ENCODE measurements at regions not wholly inside any gene's neighbourhood (a gene's known extent, or its start where the extent isn't known, plus 50 kb on each side); places are given as distances from the start of the nearest gene placed in this dataset.
A peak's percentile ranks its signal among the peaks of the same experiment; 100 is the strongest.
"Not testable (repeated sequence)": the region's sequence is repeated elsewhere in the genome, so short reads cannot be mapped to it uniquely, and the experiment has no call there.

DNA sequence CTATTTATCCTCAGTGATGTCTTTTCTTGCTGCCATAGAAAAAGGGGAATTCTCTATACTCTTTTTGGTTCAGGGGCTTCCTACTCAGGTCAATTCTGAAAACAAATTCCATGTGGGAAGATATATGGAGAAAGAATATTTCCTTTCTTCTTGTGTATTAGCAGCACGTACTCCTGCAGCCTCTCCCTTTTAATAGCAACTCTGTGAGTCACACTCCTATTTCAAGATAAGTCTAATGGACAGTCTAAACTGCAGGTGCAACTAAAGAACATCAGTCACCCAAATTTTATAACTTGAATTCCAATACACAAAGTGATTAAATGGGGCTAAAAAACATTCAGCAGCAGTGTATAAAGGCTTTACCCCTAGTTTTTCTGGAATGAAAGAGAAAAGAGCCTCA lies 942.2 kb downstream of the CNTNAP5 start:
- Histone ChIP-seq H3K36me3 (ENCODE audit: control insufficient read depth, insufficient read depth, low read length, severe bottlenecking) (no peaks in the 10 kb centered on the region), H3K27me3 (replicated peaks; ENCODE audit: control insufficient read depth, insufficient read depth, low read length) (peaks cover 4% of the 10 kb centered on the region), H3K9ac (ENCODE audit: low read length) (no peak overlapping the region), H3K4me3 (ENCODE audit: low read length) (no peak overlapping the region), H3K4me1 (ENCODE audit: control insufficient read depth, insufficient read depth, low read length) (no peaks in the 10 kb centered on the region), H3K9me3 (ENCODE audit: control insufficient read depth, low read length) (no peaks in the 10 kb centered on the region)
- DNase-seq (ENCODE audit: low read depth): no peak

DNA sequence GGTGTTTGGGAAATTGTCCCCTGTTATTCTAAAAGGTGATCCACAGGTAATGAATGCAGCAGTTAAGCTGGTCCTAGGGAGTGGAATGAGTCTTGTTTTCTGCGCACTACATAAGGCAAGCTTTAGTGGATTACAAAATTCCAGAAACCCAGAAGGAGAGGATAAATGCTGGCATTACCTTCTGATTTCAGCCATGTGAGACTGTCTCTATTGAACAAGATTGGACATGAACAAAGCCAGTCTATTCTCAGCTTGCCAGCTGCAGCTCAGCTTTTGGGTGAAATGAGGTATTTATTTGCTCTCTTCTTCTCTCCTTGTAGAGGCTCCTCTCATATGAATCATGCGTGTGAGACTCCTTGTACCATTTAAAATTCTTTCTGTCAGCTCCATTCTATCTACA lies 944.9 kb downstream of the CNTNAP5 start:
- Histone ChIP-seq H3K9me3 (ENCODE audit: control insufficient read depth, low read length) (no peaks in the 10 kb centered on the region), H3K4me3 (ENCODE audit: low read length) (no peak overlapping the region), H3K4me1 (ENCODE audit: control insufficient read depth, insufficient read depth, low read length) (no peaks in the 10 kb centered on the region), H3K9ac (ENCODE audit: low read length) (no peak overlapping the region), H3K27me3 (replicated peaks; ENCODE audit: control insufficient read depth, insufficient read depth, low read length) (peaks cover 4% of the 10 kb centered on the region), H3K36me3 (ENCODE audit: control insufficient read depth, insufficient read depth, low read length, severe bottlenecking) (no peaks in the 10 kb centered on the region)
- DNase-seq (ENCODE audit: low read depth): no peak

DNA sequence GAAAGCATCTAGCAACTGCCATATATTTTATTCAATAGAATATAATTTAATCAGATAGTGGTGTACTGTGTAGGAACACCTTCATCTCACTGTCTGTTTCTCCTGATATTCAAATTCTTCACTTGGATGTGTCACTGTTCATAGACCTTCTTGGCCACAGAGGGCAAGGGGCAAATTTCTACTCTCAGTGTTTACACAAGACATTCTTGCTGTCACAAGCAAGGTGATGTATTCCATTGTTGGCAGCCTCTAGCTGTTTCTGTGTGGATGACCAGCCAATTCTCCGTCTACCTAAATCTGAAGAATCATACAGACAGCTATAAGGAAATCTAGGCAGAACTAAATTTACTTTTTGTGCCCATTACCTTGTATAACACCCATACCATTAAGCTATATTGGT lies 948.3 kb downstream of the CNTNAP5 start:
- no peaks in the 10 kb centered on the region for H3K36me3 ChIP-seq (ENCODE audit: control insufficient read depth, insufficient read depth, low read length, severe bottlenecking)
- no peak overlapping the region for H3K9ac ChIP-seq (ENCODE audit: low read length)
- H3K4me3 ChIP-seq (ENCODE audit: low read length): no peak overlapping the region
- H3K9me3 ChIP-seq (ENCODE audit: control insufficient read depth, low read length): no peaks in the 10 kb centered on the region
- H3K4me1 ChIP-seq (ENCODE audit: control insufficient read depth, insufficient read depth, low read length): peaks cover 8% of the 10 kb centered on the region
- no peak for DNase-seq (ENCODE audit: low read depth)
- H3K27me3 ChIP-seq (replicated peaks; ENCODE audit: control insufficient read depth, insufficient read depth, low read length): peaks cover 4% of the 10 kb centered on the region

DNA sequence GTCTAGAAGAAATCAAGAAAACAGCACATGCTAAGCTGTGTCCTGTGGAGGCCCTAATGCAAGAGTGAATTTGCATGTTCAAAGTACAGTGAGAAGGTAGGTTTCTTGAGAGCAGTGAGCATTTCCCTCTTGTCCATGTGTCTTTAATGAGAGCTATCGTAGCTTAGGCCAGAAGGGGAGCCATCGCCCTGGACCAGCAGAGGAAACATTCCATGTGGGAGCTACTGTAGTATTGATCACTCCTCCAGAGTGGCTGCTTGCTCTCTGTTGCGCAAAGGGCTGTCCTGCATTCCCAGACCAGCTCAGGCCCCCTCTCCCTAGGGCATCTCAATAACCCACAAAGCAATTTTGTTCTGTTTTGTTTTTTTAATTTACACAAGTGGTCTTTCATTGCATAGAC lies 950.1 kb downstream of the CNTNAP5 start:
- no peaks in the 10 kb centered on the region for H3K27me3 ChIP-seq (replicated peaks; ENCODE audit: control insufficient read depth, insufficient read depth, low read length)
- no peaks in the 10 kb centered on the region for H3K36me3 ChIP-seq (ENCODE audit: control insufficient read depth, insufficient read depth, low read length, severe bottlenecking)
- no peak for DNase-seq (ENCODE audit: low read depth)

DNA sequence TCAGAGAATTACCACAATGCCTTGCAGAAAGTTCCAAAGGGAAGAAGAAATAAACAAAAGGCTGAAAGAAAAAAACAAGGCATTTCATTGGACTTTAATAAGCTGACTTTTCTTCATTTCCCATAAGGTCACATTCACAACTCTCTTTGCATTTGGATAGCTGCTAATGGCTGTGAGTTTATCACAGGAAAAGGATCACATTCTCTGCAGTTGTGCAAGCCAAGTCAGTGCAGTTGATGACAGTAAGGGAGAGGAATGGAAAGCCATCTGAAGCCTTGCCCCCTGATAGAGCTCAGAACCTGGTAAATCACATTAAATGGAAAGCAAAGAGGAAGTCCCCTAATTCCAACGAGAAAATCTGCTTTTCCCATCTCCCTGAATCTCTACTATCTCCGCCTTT lies 950.6 kb downstream of the CNTNAP5 start:
- no peaks in the 10 kb centered on the region for H3K36me3 ChIP-seq (ENCODE audit: control insufficient read depth, insufficient read depth, low read length, severe bottlenecking)
- no peaks in the 10 kb centered on the region for H3K27me3 ChIP-seq (replicated peaks; ENCODE audit: control insufficient read depth, insufficient read depth, low read length)
- H3K9me3 ChIP-seq (ENCODE audit: control insufficient read depth, low read length): no peaks in the 10 kb centered on the region
- no peak overlapping the region for H3K9ac ChIP-seq (ENCODE audit: low read length)
- no peak overlapping the region for H3K4me3 ChIP-seq (ENCODE audit: low read length)
- DNase-seq (ENCODE audit: low read depth): no peak
- H3K4me1 ChIP-seq (ENCODE audit: control insufficient read depth, insufficient read depth, low read length): peaks cover 8% of the 10 kb centered on the region

More for the DNA sequence above, 950.1 kb downstream of the CNTNAP5 start:
- Histone ChIP-seq H3K9me3 (ENCODE audit: control insufficient read depth, low read length) (no peaks in the 10 kb centered on the region), H3K4me3 (ENCODE audit: low read length) (no peak overlapping the region), H3K4me1 (ENCODE audit: control insufficient read depth, insufficient read depth, low read length) (peaks cover 8% of the 10 kb centered on the region), H3K9ac (ENCODE audit: low read length) (no peak overlapping the region)

DNA sequence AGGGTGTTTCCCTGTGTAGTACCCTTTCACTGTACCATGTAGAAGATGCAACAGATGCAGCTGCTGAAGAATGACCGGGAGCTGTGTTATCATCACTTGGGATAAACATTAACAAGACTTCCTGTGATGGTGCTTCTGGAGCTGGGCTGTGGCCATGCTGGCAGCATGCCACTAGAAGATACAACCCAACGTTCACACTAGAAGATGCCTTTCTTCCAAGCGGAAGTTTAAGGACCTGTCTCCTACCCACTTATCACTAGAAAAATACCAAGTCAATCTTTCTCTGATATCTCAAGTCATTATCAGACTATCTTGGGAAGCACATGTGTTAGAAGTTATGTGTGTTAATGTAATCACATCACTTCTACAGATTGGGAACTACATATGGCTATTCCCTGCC lies 953.5 kb downstream of the CNTNAP5 start:
- no peak overlapping the region for H3K9ac ChIP-seq (ENCODE audit: low read length)
- H3K9me3 ChIP-seq (ENCODE audit: control insufficient read depth, low read length): no peaks in the 10 kb centered on the region
- H3K36me3 ChIP-seq (ENCODE audit: control insufficient read depth, insufficient read depth, low read length, severe bottlenecking): no peaks in the 10 kb centered on the region
- no peak overlapping the region for H3K4me3 ChIP-seq (ENCODE audit: low read length)
- peaks cover 15% of the 10 kb centered on the region for H3K4me1 ChIP-seq (ENCODE audit: control insufficient read depth, insufficient read depth, low read length)
- H3K27me3 ChIP-seq (replicated peaks; ENCODE audit: control insufficient read depth, insufficient read depth, low read length): no peaks in the 10 kb centered on the region
- DNase-seq (ENCODE audit: low read depth): no peak

DNA sequence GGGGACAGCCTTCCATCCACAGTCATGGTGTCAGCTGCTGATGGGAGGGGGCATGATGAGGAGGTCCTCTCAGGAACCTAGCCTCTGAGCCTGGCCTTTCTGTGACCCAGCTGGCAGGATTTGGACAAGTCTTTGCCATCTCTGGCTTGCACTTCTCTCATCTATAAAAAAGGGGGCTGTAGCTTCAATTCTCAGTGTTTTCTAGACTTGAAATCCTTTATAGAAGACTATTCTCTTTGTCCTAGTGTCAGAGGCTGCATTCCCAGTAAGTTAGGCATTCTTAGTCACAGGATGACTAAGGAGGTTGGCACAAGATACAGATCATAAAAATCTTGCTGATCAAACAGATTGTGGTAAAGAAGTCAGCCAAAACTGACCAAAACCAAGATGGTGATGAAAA lies 958.5 kb downstream of the CNTNAP5 start:
- H3K4me3 ChIP-seq (ENCODE audit: low read length): no peak overlapping the region
- DNase-seq (ENCODE audit: low read depth): no peak
- no peaks in the 10 kb centered on the region for H3K9me3 ChIP-seq (ENCODE audit: control insufficient read depth, low read length)
- H3K9ac ChIP-seq (ENCODE audit: low read length): no peak overlapping the region
- H3K36me3 ChIP-seq (ENCODE audit: control insufficient read depth, insufficient read depth, low read length, severe bottlenecking): no peaks in the 10 kb centered on the region
- H3K27me3 ChIP-seq (replicated peaks; ENCODE audit: control insufficient read depth, insufficient read depth, low read length): no peaks in the 10 kb centered on the region
- H3K4me1 ChIP-seq (ENCODE audit: control insufficient read depth, insufficient read depth, low read length): peaks cover 35% of the 10 kb centered on the region

DNA sequence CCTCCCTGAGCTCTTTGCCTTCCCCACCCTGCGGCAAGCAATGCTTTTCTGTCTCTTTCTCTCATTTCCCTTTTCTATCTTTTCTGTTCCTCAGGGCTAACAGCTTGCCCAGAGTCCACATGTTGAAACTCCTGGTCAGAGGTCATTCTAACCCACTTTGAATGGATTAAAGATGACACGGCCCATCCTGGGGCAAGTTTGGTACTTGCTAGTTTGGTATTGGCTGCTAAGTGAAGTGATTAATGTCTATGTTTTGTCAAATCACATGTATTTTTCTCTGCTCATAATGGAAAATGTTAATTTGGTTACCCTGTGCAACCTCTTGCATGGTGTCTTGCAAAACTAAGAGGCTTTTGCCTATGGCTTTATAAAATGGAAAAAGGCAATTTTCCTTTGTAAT lies 960.2 kb downstream of the CNTNAP5 start:
- H3K9ac ChIP-seq (ENCODE audit: low read length): peak overlapping the region; percentile 60
- H3K27me3 ChIP-seq (replicated peaks; ENCODE audit: control insufficient read depth, insufficient read depth, low read length): no peaks in the 10 kb centered on the region
- no peaks in the 10 kb centered on the region for H3K9me3 ChIP-seq (ENCODE audit: control insufficient read depth, low read length)
- H3K36me3 ChIP-seq (ENCODE audit: control insufficient read depth, insufficient read depth, low read length, severe bottlenecking): no peaks in the 10 kb centered on the region
- H3K4me3 ChIP-seq (ENCODE audit: low read length): no peak overlapping the region
- no peak for DNase-seq (ENCODE audit: low read depth)
- peaks cover 35% of the 10 kb centered on the region for H3K4me1 ChIP-seq (ENCODE audit: control insufficient read depth, insufficient read depth, low read length)

DNA sequence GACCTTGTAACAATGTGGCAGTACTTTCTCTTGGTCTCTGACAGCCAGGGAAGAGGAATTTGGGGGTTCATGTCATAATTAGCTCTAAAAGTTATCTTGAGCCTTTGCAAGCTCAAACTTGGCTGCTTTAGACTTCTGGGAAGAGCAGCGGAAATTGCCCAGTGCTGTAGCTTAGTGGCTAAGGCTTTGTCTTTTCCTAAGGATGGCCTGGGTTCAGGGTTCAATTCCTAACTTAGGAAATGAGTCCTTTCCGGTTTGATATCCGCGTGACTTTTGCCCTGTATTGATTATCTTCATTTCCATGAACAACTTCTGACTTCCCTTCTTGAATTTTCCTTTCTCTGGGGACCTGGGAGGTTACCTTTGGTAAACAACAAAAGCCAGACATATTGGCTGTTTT lies 961.0 kb downstream of the CNTNAP5 start:
- no peaks in the 10 kb centered on the region for H3K36me3 ChIP-seq (ENCODE audit: control insufficient read depth, insufficient read depth, low read length, severe bottlenecking)
- no peaks in the 10 kb centered on the region for H3K9me3 ChIP-seq (ENCODE audit: control insufficient read depth, low read length)
- peak overlapping the region; percentile 16 for H3K9ac ChIP-seq (ENCODE audit: low read length)
- DNase-seq (ENCODE audit: low read depth): no peak
- H3K4me1 ChIP-seq (ENCODE audit: control insufficient read depth, insufficient read depth, low read length): peaks cover 35% of the 10 kb centered on the region
- H3K27me3 ChIP-seq (replicated peaks; ENCODE audit: control insufficient read depth, insufficient read depth, low read length): no peaks in the 10 kb centered on the region
- H3K4me3 ChIP-seq (ENCODE audit: low read length): no peak overlapping the region

DNA sequence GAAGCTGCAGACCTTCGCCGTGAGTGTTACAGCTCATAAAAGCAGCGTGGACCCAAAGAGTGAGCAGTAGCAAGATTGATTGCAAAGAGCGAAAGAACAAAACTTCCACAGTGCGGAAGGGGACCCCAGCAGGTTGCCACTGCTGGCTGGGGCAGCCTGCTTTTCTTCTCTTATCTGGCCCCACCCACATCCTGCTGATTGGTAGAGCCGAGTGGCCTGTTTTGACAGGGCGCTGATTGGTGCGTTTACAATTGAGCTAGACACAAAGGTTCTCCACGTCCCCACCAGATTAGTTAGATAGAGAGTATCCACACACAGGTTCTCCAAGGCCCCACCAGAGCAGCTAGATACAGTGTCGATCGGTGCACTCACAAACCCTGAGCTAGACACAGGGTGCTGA lies 961.8 kb downstream of the CNTNAP5 start:
- H3K36me3 ChIP-seq (ENCODE audit: control insufficient read depth, insufficient read depth, low read length, severe bottlenecking); H3K9ac ChIP-seq (ENCODE audit: low read length); H3K4me3 ChIP-seq (ENCODE audit: low read length); H3K9me3 ChIP-seq (ENCODE audit: control insufficient read depth, low read length); DNase-seq (ENCODE audit: low read depth); H3K27me3 ChIP-seq (replicated peaks; ENCODE audit: control insufficient read depth, insufficient read depth, low read length): not testable (repeated sequence)
- peaks cover 35% of the 10 kb centered on the region for H3K4me1 ChIP-seq (ENCODE audit: control insufficient read depth, insufficient read depth, low read length)

DNA sequence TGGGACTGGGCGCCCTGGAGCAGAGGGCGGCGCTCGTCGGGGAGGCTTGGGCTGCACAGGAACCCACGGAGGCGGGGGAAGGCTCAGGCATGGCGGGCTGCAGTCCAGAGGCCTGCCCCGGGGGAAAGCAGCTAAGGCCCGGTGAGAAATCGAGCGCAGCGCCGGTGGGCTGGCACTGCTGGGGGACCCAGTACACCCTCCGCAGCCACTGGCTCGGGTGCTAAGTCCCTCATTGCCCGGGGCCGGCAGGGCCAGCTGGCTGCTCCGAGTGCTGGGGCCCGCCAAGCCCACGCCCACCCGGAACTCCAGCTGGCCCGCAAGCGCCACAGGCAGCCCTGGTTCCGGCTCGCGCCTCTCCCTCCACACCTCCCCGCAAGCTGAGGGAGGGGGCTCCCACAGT lies 962.3 kb downstream of the CNTNAP5 start:
- not testable (repeated sequence) for H3K9me3 ChIP-seq (ENCODE audit: control insufficient read depth, low read length); H3K27me3 ChIP-seq (replicated peaks; ENCODE audit: control insufficient read depth, insufficient read depth, low read length)

DNA sequence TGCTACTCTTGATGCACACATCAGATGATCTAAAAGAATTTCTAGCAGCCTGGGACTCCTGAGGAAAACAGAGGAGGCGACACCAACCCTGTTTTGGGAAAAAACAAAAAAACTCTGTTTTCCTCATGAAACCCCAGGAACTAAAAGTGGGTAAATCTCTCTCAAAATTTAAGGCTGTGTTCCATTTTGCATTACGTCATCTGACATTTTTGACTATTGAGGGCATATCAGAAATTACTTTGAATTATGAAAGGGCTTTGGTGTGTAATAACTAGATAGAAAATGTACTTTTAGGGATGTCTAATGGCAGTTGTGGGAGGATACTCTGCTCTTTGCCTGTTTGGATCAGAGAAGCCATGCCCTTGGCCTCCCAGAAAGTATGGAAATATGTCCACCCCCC lies 963.0 kb downstream of the CNTNAP5 start:
- Histone ChIP-seq H3K9ac (ENCODE audit: low read length) (no peak overlapping the region), H3K27me3 (replicated peaks; ENCODE audit: control insufficient read depth, insufficient read depth, low read length) (no peaks in the 10 kb centered on the region), H3K4me1 (ENCODE audit: control insufficient read depth, insufficient read depth, low read length) (peaks cover 32% of the 10 kb centered on the region), H3K4me3 (ENCODE audit: low read length) (no peak overlapping the region), H3K36me3 (ENCODE audit: control insufficient read depth, insufficient read depth, low read length, severe bottlenecking) (no peaks in the 10 kb centered on the region), H3K9me3 (ENCODE audit: control insufficient read depth, low read length) (no peaks in the 10 kb centered on the region)
- DNase-seq (ENCODE audit: low read depth): no peak

More for the DNA sequence above, 962.3 kb downstream of the CNTNAP5 start:
- H3K9ac ChIP-seq (ENCODE audit: low read length); H3K36me3 ChIP-seq (ENCODE audit: control insufficient read depth, insufficient read depth, low read length, severe bottlenecking); H3K4me3 ChIP-seq (ENCODE audit: low read length); DNase-seq (ENCODE audit: low read depth): not testable (repeated sequence)
- peaks cover 35% of the 10 kb centered on the region for H3K4me1 ChIP-seq (ENCODE audit: control insufficient read depth, insufficient read depth, low read length)

Data from adipocyte (in vitro differentiated cells).